ENCODE measurements at regions not wholly inside any gene's neighbourhood (a gene's known extent, or its start where the extent isn't known, plus 50 kb on each side); places are given as distances from the start of the nearest gene placed in this dataset.

- H3K36me3 ChIP-seq: no peaks in the 10 kb centered on the region
- TF ChIP-seq CTCF (IDR thresholded peaks at IDR 0.05 in 4 of 5, conservative IDR thresholded peaks at IDR 0.05 in 1 of 5) (no peak), POLR2A (IDR thresholded peaks at IDR 0.05) (no peak)
- no peak overlapping the region for H3K4me3 ChIP-seq
- ATAC-seq (no peak), DNase-seq (no peak)
- no peaks in the 10 kb centered on the region for H3K4me1 ChIP-seq
- H3K27ac ChIP-seq: no peak overlapping the region
- intact Hi-C loops (cut with DNase I; ENCODE audit: low total_unique reads): no loop called here
- H3K9me3 ChIP-seq: no peaks in the 10 kb centered on the region
- no peaks in the 10 kb centered on the region for H3K27me3 ChIP-seq
- in situ Hi-C loops (cut with MboI; ENCODE audit: low sequenced_read_pairs in 4 of 4): no loop called here
These were observed 1028.7 kb downstream of the AACS start for GRCh38 chr12:126093908-126094307.

DNA sequence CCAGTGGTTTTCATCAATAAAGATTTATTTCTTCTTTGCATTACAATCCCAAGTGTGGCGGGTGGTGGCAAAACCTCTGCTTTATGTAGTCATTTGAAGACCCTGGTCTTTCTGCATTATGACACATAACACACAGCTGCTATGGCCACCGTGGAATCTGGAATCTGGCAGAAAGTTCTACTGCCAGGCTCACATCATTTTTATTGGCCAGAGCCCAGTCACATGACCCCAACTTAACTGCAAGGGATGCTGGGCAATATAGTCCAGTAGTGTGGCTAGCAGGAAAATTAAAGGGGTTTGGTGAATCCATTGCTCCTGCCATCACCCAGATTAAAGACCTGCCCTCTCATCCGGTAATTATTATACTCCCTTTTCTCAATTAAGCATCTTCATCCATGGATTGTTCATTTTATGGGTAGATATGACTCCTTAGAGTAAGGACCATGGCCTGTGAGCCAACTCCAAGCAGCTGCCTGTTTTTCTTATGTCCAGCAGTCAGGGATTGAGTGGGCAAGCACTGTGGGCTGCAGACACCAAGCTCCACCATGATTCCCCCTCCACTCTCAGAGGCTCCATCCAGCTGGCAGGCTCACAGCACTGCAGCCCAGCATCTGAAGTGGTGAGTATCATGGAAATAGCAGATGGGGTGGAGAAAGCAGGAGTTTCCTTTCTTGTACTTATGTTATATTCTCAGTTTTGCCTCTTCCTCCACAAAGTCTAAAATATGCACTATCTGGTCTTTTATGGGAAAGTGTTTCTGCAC, 1030.7 kb downstream of the AACS start:
- no peak overlapping the region for H3K27ac ChIP-seq
- intact Hi-C loops (cut with DNase I; ENCODE audit: low total_unique reads): no loop called here

GRCh38 chr12:126106706-126107105, 1041.5 kb downstream of the AACS start:
- intact Hi-C loops (cut with DNase I; ENCODE audit: low total_unique reads): no loop called here
- ATAC-seq (no peak), DNase-seq (no peak)
- in situ Hi-C loops (cut with MboI; ENCODE audit: low sequenced_read_pairs in 4 of 4): no loop called here
- H3K27me3 ChIP-seq: no peaks in the 10 kb centered on the region
- no peaks in the 10 kb centered on the region for H3K9me3 ChIP-seq
- H3K4me3 ChIP-seq: no peak overlapping the region
- TF ChIP-seq CTCF (IDR thresholded peaks at IDR 0.05 in 4 of 5, conservative IDR thresholded peaks at IDR 0.05 in 1 of 5) (no peak), POLR2A (IDR thresholded peaks at IDR 0.05) (no peak)
- no peaks in the 10 kb centered on the region for H3K36me3 ChIP-seq
- no peak overlapping the region for H3K27ac ChIP-seq
- H3K4me1 ChIP-seq: no peaks in the 10 kb centered on the region

More for the DNA sequence above, 1030.7 kb downstream of the AACS start:
- Histone ChIP-seq H3K27me3 (no peaks in the 10 kb centered on the region), H3K4me3 (no peak overlapping the region), H3K9me3 (no peaks in the 10 kb centered on the region), H3K4me1 (no peaks in the 10 kb centered on the region), H3K36me3 (no peaks in the 10 kb centered on the region)
- in situ Hi-C loops (cut with MboI; ENCODE audit: low sequenced_read_pairs in 4 of 4): no loop called here
- no peak for TF ChIP-seq CTCF (IDR thresholded peaks at IDR 0.05 in 4 of 5, conservative IDR thresholded peaks at IDR 0.05 in 1 of 5)
- no peak for TF ChIP-seq POLR2A (IDR thresholded peaks at IDR 0.05)
- no peak for ATAC-seq
- no peak for DNase-seq

DNA sequence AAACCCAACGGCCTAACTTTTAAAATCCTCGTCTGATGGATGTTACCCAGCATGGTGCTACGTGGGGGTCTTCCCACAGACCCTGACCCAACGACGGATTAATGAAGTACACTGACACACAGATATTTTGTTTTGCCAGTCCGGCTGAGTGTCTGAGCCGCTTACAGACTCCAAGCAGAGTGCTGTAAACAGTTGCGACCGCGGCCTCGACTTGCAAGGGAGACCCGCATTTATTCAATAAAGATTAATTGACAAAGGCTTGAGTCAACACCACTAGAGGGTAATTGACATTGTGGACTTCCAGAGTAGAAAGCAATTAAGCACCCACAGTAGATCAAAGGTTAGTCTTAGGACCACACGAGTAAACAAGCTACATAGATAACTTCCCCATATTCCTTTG, 1042.4 kb downstream of the AACS start:
- Histone ChIP-seq H3K36me3 (no peaks in the 10 kb centered on the region), H3K27ac (no peak overlapping the region), H3K27me3 (no peaks in the 10 kb centered on the region), H3K4me3 (no peak overlapping the region), H3K9me3 (no peaks in the 10 kb centered on the region), H3K4me1 (no peaks in the 10 kb centered on the region)
- intact Hi-C loops (cut with DNase I; ENCODE audit: low total_unique reads) (no loop called here), in situ Hi-C loops (cut with MboI; ENCODE audit: low sequenced_read_pairs in 4 of 4) (no loop called here)
- DNase-seq: no peak
- no peak for ATAC-seq
- TF ChIP-seq CTCF (IDR thresholded peaks at IDR 0.05 in 4 of 5, conservative IDR thresholded peaks at IDR 0.05 in 1 of 5) (no peak), POLR2A (IDR thresholded peaks at IDR 0.05) (no peak)

DNA sequence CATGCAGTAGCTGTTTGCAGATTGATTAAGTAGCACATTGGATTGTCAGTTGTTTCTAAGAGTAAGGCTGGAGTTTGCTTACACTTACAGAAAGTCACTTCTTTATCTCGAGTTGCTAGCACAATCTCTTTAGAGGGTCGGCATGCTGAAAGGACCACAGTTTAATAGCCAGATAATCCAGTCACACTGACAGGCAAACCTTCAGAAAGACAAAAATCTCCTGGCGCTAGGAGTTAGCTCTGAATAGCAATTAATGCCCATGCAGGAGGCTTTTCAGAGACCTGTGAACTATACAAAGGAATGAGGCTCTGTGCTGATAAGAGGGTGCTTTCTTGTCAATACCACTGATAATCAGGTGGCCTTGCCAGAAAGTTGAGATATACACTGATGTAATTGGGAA, 1043.0 kb downstream of the AACS start:
- ATAC-seq (no peak), DNase-seq (no peak)
- intact Hi-C loops (cut with DNase I; ENCODE audit: low total_unique reads) (no loop called here), in situ Hi-C loops (cut with MboI; ENCODE audit: low sequenced_read_pairs in 4 of 4) (no loop called here)
- no peaks in the 10 kb centered on the region for H3K27me3 ChIP-seq
- no peaks in the 10 kb centered on the region for H3K9me3 ChIP-seq
- no peaks in the 10 kb centered on the region for H3K4me1 ChIP-seq
- no peak overlapping the region for H3K4me3 ChIP-seq
- H3K36me3 ChIP-seq: no peaks in the 10 kb centered on the region
- H3K27ac ChIP-seq: no peak overlapping the region
- no peak for TF ChIP-seq POLR2A (IDR thresholded peaks at IDR 0.05)
- TF ChIP-seq CTCF (IDR thresholded peaks at IDR 0.05 in 4 of 5, conservative IDR thresholded peaks at IDR 0.05 in 1 of 5): no peak

Data from gastrocnemius medialis (tissue), 4 donors.